GM12878 (cell line): ENCODE measurements at regions not wholly inside any gene's neighbourhood (a gene's known extent, or its start where the extent isn't known, plus 50 kb on each side); places are given as distances from the start of the nearest gene placed in this dataset.
A peak's percentile ranks its signal among the peaks of the same experiment; 100 is the strongest.

Experiments used
- ATAC-seq: fragments of 200-7000 bp; cut with Tn5 transposase; 3 replicates; pipeline ENCODE4 v1.9.1; 2020; ENCODE audit warnings: mild to moderate bottlenecking, moderate library complexity
- BruUV-seq: library from RNA; stranded (reverse); fragments of 400-500 nt; replicated peaks from 2 replicates; lab custom pipeline; 2021; lab: Mats Ljungman, UMichigan
- CTCF ChIA-PET: fragments of 300-600 bp; sonication (Branson Sonifier 250); formaldehyde crosslinking; extraction: SDS; loops from one replicate; lab custom pipeline; 2021; ENCODE audit warnings: inconsistent platforms; lab: Yijun Ruan, JAX
- POLR2A ChIA-PET: fragments of 350-600 bp; formaldehyde crosslinking; extraction: SDS; loops from one replicate; lab custom pipeline; 2021; ENCODE audit warnings: inconsistent platforms; lab: Charles Lee
- RAD21 ChIA-PET: fragments of 300-600 bp; sonication (Branson Sonifier 250); formaldehyde crosslinking; loops from one replicate; lab custom pipeline; 2023; ENCODE audit warnings: antibody characterized with exemption; ENCODE audit not compliant: unreplicated experiment; lab: Charles Lee
- SMC1A ChIA-PET: fragments of 300-600 bp; sonication (Branson Sonifier 250); formaldehyde crosslinking; loops from one replicate; lab custom pipeline; 2023; ENCODE audit not compliant: unreplicated experiment, uncharacterized antibody; lab: Charles Lee
- DNase-seq: peaks from one replicate; pipeline ENCODE4 v3.0.0-alpha.2; 2011; ENCODE audit warnings: low read depth, low spot score
- FAIRE-seq: peaks from 3 replicates; lab custom pipeline; 2011; peaks lifted over from hg19 to GRCh38; lab: Jason Lieb, UNC
- H2AFZ ChIP-seq: 2 replicates; pipeline ENCODE4 v1.6.0; 2011; ENCODE audit warnings: low read depth, low read length, control low read depth; ENCODE audit not compliant: control insufficient read depth
- H3K27ac ChIP-seq: 2 replicates; pipeline ENCODE4 v1.5.1; 2011; ENCODE audit warnings: control low read depth; ENCODE audit not compliant: control insufficient read depth, insufficient read depth
- H3K27me3 ChIP-seq, 2 experiments: replicated peaks in 1 of 2; 2 replicates each; pipeline versions ENCODE4 v1.6.0 to v1.6.1; 2011; ENCODE audit warnings: low read length in 1 of 2; ENCODE audit not compliant: control insufficient read depth in 2 of 2, insufficient read depth in 2 of 2
- H3K36me3 ChIP-seq, 2 experiments: 2 replicates each; pipeline ENCODE4 v1.5.1; 2011; ENCODE audit warnings: low read length in 1 of 2; ENCODE audit not compliant: control insufficient read depth in 2 of 2, insufficient read depth in 2 of 2
- H3K4me1 ChIP-seq: 2 replicates; pipeline ENCODE4 v1.6.1; 2011; ENCODE audit warnings: mild to moderate bottlenecking, low read length, moderate library complexity, mixed read lengths; ENCODE audit not compliant: control insufficient read depth, insufficient read depth
- H3K4me2 ChIP-seq: 2 replicates; pipeline ENCODE4 v1.6.0; 2011; ENCODE audit warnings: control low read depth; ENCODE audit not compliant: control insufficient read depth, insufficient read depth
- H3K4me3 ChIP-seq: fragments of 200-600 bp; sonication (generic); 2 replicates; pipeline ENCODE4 v1.5.1; 2016
- H3K79me2 ChIP-seq: 2 replicates; pipeline ENCODE4 v1.6.0; 2011; ENCODE audit warnings: low read length; ENCODE audit not compliant: control insufficient read depth, insufficient read depth
- H3K9ac ChIP-seq: 2 replicates; pipeline ENCODE4 v1.8.0; 2011; ENCODE audit warnings: low read length, control low read depth, mixed read lengths; ENCODE audit not compliant: control insufficient read depth, insufficient read depth
- H3K9me3 ChIP-seq: replicated peaks from 3 replicates; pipeline ENCODE4 v1.5.1; 2011; ENCODE audit warnings: mild to moderate bottlenecking, low read length; ENCODE audit not compliant: control insufficient read depth, insufficient read depth
- H4K20me1 ChIP-seq: 2 replicates; pipeline ENCODE4 v1.6.0; 2011; ENCODE audit not compliant: control insufficient read depth, insufficient read depth
- RBBP5 ChIP-seq: fragments of 200-600 bp; sonication (generic); conservative IDR thresholded peaks from 2 replicates; pipeline ENCODE4 v1.6.1; 2016
- TARDBP ChIP-seq: IDR thresholded peaks from 2 replicates; pipeline ENCODE4 v1.6.1; 2016; ENCODE audit warnings: borderline replicate concordance
- WGBS: methylation state at CpG from one replicate; pipeline ENCODE4 v1.1.6; 2016; ENCODE audit warnings: low lambda C conversion rate; ENCODE audit not compliant: insufficient replicate concordance, insufficient coverage; ENCODE audit errors: missing lambda C conversion rate; 5-methylcytosine and 5-hydroxymethylcytosine counted together
- in situ Hi-C: fragments of 300-500 bp; cut with MboI; formaldehyde crosslinking; loops from 9 replicates; pipeline ENCODE4 v1.14.3; 2018; ENCODE audit warnings: mixed read lengths
- intact Hi-C: fragments of 100-400 bp; cut with micrococcal nuclease; formaldehyde crosslinking; loops from one replicate; pipeline ENCODE4 v1.14.2; 2022; ENCODE audit not compliant: unreplicated experiment
- TF ChIP-seq, protein P1 (sequence below): IDR thresholded peaks from 2 replicates; pipeline ENCODE4 v1.6.1; 2012; ENCODE audit warnings: mild to moderate bottlenecking, low read depth, low read length

GRCh38 chr2:196421880-196422279 is 217.6 kb upstream of the CCDC150 start:
- no TSS peak for BruUV-seq
- Histone ChIP-seq H3K4me3 (no peak overlapping the region), H3K27me3 (no peaks in the 10 kb centered on the region), H3K27ac (no peak overlapping the region), H2AFZ (no peak overlapping the region), H3K9me3 (no peaks in the 10 kb centered on the region; the same call in 2 of the 3 replicates), H3K4me1 (no peaks in the 10 kb centered on the region), H3K4me2 (no peak overlapping the region), H4K20me1 (no peaks in the 10 kb centered on the region), H3K36me3 (no peaks in the 10 kb centered on the region), H3K9ac (no peak overlapping the region), H3K79me2 (no peaks in the 10 kb centered on the region)
- no peak for ATAC-seq
- CTCF ChIA-PET: interaction anchor here (0.9 to 2.3 kb wide), 8 partner anchors 9 to 345 kb away, joined by 3 to 9 read pairs (median 4); no protein-coding TSS in a partner anchor
- RAD21 ChIA-PET: interaction anchor here (1.0 to 3.3 kb wide), 4 partner anchors 8 to 45 kb away, joined by 3 to 11 read pairs (median 4); no protein-coding TSS in a partner anchor
- no peak for TF ChIP-seq RBBP5
- TF ChIP-seq TARDBP: no peak
- TF ChIP-seq, protein P1, sequence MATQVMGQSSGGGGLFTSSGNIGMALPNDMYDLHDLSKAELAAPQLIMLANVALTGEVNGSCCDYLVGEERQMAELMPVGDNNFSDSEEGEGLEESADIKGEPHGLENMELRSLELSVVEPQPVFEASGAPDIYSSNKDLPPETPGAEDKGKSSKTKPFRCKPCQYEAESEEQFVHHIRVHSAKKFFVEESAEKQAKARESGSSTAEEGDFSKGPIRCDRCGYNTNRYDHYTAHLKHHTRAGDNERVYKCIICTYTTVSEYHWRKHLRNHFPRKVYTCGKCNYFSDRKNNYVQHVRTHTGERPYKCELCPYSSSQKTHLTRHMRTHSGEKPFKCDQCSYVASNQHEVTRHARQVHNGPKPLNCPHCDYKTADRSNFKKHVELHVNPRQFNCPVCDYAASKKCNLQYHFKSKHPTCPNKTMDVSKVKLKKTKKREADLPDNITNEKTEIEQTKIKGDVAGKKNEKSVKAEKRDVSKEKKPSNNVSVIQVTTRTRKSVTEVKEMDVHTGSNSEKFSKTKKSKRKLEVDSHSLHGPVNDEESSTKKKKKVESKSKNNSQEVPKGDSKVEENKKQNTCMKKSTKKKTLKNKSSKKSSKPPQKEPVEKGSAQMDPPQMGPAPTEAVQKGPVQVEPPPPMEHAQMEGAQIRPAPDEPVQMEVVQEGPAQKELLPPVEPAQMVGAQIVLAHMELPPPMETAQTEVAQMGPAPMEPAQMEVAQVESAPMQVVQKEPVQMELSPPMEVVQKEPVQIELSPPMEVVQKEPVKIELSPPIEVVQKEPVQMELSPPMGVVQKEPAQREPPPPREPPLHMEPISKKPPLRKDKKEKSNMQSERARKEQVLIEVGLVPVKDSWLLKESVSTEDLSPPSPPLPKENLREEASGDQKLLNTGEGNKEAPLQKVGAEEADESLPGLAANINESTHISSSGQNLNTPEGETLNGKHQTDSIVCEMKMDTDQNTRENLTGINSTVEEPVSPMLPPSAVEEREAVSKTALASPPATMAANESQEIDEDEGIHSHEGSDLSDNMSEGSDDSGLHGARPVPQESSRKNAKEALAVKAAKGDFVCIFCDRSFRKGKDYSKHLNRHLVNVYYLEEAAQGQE: peak; percentile 80
- intact Hi-C loops (no loop called here), in situ Hi-C loops (no loop called here)
- SMC1A ChIA-PET: interaction anchor here (0.8 to 10.2 kb wide), 14 partner anchors 8 to 343 kb away, joined by 3 to 99 read pairs (median 4); no protein-coding TSS in a partner anchor
- DNase-seq: no peak
- no peak for FAIRE-seq
- WGBS: 62% methylated on average over 3 of the region's 3 CpGs
- POLR2A ChIA-PET: interaction anchor here (1.9 kb wide), 1 partner anchor 13 kb away, joined by 7 read pairs; no protein-coding TSS in a partner anchor
